ENCODE measurements at regions not wholly inside any gene's neighbourhood (a gene's known extent, or its start where the extent isn't known, plus 50 kb on each side); places are given as distances from the start of the nearest gene placed in this dataset.

DNA sequence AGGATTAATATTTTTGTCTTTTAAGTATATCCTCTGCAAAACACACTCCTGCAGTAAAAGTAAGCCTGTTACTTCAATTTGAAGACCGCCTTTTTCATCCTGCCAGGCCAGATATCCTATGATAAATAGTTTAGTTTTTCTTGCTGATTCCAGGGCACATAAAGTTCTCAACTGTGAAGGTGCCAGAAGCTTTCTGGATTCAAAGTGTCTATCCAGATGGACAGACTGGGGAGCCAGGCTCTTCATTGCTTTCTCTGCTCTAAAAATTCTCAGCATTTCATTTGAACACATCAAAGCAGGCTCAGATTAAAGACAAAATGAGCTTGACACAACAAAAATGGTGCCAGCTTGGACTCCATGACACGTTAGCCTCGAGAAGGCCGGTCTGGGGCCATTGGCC is 53.6 kb upstream of the UBL3 start:
- Histone ChIP-seq H3K27ac (no peak overlapping the region), H3K4me3 (no peak overlapping the region)
- no peak for TF ChIP-seq CTCF (IDR thresholded peaks at IDR 0.05)
- no peak for DNase-seq (ENCODE audit: low spot score)

DNA sequence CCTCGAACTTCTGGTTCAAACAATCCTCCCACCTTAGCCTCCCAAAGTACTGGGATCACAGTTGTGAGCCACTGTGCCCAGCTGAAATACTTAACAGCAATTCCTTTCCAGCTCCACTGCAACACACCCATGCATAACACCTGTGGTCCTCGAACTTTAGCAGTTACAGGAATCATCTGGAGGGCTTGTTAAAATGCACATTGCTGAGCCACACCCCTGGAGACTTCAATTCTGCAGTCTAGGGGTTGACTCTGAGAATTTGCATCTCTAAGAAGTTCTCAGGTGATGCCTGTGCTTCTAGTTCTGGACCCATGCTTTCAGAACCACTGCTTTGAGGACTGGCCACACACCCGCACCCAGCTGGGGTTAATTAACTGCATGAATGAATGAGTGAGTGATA is 53.1 kb upstream of the UBL3 start:
- Histone ChIP-seq H3K4me3 (no peak overlapping the region), H3K27ac (no peak overlapping the region)
- DNase-seq (ENCODE audit: low spot score), result no peak
- no peak for TF ChIP-seq CTCF (IDR thresholded peaks at IDR 0.05)

- TF ChIP-seq CTCF (IDR thresholded peaks at IDR 0.05), result no peak
- no peak for DNase-seq (ENCODE audit: low spot score)
- no peak overlapping the region for H3K27ac ChIP-seq
- no peak overlapping the region for H3K4me3 ChIP-seq
Measured at GRCh38 chr13:29902632-29903305, 52.4 kb upstream of the UBL3 start.

GRCh38 chr13:29901710-29902631 is 51.6 kb upstream of the UBL3 start:
- Histone ChIP-seq H3K4me3 (no peak overlapping the region), H3K27ac (no peak overlapping the region)
- no peak for TF ChIP-seq CTCF (IDR thresholded peaks at IDR 0.05)
- DNase-seq (ENCODE audit: low spot score), result no peak

Measured in coronary artery (tissue), 2 donors.